Stimulated activated CD4-positive, alpha-beta T cell treated with anti-CD3 and anti-CD28 coated beads, Interleukin-2, amount 100 ng/mL, for 48 hours (primary cell): ENCODE measurements at regions not wholly inside any gene's neighbourhood (a gene's known extent, or its start where the extent isn't known, plus 50 kb on each side); places are given as distances from the start of the nearest gene placed in this dataset.
"Not testable (repeated sequence)": the region's sequence is repeated elsewhere in the genome, so short reads cannot be mapped to it uniquely, and the experiment has no call there.

Experiments
- DNase-seq, 2 donors: peaks; one replicate each; pipeline ENCODE4 v3.0.0-alpha.2; 2020

- no peak for DNase-seq
These were observed 77.0 kb downstream of the MRPL14 start for GRCh38 chr6:44049989-44050871.

DNA sequence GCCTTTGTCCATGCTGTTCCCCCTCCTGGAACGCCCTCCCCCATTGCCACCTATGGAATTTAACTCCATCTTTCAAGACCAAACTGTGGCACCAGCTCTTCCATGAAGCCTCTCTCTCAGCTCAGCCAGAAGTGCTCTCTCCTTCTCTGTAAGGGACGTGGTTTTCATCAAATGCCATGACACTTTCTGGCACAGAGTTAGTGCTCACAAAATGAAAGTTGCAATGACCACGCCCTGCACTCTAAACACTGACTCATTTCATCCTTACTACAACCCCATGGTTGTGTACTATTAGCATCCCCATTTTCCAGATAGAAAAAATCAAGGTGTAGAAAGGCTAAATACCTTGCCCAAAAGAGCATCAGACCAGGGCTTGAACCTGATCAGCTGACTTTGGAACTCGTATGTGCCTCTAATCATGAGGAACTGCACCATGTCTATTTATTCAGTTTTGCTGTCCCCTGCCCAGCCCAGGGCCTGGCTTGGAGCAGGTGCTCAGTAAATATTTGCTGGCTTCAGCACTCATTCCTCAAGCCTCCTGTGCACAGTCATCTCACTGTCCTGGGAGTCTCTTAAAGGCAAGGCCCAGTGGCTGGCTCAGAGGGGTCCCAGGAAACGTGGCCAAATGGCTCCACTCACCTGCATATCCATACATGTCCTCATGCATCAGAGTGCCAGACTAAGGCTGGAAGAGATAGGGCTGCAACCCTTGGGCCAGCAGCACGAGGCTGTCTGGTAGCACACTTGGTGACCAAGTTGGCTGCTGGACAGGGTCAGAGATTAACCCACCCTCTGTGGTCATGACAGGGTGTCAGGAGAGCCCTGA, 77.9 kb downstream of the MRPL14 start:
- no peak for DNase-seq

DNA sequence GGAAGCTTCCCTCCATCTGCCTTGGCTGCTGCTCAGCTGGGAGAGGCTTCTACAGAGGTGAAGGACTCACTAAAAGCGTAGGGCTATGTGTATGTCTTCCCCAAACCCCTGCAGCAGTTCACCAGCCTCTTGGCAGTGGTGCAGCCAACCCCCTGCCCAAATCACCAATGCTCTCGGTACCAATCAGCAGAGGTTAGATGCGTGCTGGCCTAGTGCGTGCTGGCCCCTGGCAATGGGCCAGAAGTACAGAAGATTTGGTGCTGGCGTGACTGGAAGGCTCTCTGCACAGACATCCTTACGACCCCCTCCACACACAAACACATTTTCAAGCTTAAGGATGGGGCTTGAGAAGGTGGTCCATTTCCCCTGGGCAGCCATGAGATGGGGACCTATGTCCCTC, 79.0 kb downstream of the MRPL14 start:
- DNase-seq, result no peak

- DNase-seq, result no peak
These were observed 79.5 kb downstream of the MRPL14 start for GRCh38 chr6:44047801-44048200.

- DNase-seq, result no peak
These were observed 80.1 kb downstream of the MRPL14 start for GRCh38 chr6:44047179-44047546.

GRCh38 chr6:44046516-44047178, 80.6 kb downstream of the MRPL14 start:
- DNase-seq, result no peak

DNA sequence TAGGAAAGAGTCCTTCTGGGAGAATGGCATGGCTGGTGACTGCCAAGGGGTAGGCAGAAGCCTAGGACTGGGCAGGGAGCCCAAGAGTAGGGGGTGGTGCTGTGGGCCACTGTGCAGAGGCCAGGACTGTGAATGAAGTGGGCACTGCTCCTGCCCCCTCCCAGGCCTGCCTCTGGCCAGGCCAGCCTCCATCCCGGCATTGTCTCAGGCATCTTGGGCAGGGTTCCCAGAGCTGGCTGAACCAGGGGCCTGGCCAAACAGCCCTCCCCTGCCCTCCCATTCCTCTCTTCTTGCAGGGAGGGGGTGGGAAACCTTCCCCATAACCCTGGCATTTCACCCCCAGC, 81.6 kb downstream of the MRPL14 start:
- no peak for DNase-seq

- no peak for DNase-seq
These were observed 82.1 kb downstream of the MRPL14 start for GRCh38 chr6:44044940-44045671.

DNA sequence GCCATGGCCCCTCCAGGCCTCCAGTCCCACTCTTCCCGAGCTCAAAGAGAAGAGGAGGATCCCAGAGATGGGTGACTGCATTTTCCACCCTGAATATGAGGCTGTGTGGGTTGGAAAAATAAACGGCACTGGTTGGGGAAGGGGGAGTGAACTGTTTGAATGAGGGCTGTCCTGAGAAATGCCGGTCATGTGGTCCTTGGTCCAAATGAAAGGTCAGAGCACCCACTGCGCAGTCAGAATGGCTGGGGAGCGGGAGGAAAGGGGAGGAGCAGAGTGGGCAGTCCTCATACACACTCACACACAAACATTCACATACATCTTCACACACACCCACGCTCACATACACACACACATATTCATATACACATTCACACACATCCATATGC, 83.1 kb downstream of the MRPL14 start:
- DNase-seq, result no peak

DNA sequence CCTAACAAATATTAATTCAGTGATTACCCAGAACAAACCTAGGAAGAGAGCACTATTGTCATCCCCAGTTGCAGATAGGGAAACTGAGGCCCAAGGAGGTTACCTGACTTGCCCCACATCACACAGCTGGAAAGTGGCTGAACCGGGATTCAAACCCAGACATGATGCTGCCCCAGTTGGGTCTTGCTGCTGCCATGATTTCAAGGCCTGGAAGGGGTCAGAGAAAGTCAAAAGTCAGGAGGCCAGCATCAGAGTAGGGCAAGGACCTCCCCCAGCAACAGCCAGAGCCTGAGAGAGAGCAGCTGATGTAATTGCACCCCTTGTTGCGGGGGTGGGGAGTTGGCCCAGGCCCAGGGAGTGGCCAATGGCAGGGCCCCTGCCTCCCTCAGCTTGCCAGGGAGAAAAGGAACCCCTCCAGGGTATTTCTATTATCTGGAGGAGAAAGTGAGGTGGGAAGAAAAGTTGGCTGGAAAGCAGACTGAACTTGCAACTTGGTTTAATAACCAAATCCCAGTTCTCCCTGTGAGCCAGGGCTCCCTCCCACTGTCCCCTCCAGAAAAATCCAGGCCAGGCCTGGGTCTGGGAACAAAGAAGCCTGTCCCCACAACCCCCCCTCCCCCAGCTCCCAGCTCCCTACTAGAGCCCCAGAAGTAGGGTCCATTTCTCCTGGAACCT, 83.6 kb downstream of the MRPL14 start:
- no peak for DNase-seq

- no peak for DNase-seq
These were observed 84.2 kb downstream of the MRPL14 start for GRCh38 chr6:44042989-44043478.

DNA sequence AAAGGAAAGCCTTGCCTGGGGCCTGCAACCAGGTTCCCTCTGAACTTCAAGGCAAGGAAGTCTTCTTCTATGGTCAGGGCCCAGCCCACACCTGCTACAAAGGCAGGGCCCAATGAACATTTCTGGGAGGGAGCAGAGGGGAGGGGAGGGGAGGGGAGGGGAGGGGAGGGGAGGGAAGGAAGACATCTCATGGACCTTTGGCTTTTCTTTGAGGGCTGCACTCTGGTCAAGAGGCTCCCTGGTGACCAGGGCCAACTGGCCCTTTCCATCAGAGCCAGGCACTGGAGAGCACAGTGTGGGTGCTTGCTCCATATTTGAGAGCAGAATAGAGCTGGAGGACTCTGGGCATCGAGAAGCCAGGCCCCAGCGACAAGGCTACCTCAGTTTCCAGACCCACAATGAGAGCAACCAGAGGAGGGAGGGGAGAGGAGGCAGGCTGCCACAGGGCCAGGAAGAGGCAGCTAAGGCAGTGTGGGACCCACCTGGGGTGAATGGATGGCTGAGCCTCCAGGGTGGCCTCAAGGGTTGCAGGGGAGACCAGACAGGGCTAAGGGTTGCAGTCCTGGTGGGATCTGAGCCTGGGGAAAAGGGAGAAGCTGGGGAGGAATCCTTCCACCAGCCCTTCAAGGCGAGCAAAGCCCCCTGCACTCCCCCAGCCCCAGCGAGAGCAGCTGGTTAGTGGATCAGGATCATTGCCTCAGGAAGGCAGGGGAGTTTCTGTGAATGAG, 84.8 kb downstream of the MRPL14 start:
- no peak for DNase-seq

- no peak for DNase-seq
These were observed 85.6 kb downstream of the MRPL14 start for GRCh38 chr6:44041461-44042260.

- DNase-seq, result no peak
These were observed 86.5 kb downstream of the MRPL14 start for GRCh38 chr6:44040786-44041185.

GRCh38 chr6:44039839-44040350, 87.4 kb downstream of the MRPL14 start:
- no peak for DNase-seq

DNA sequence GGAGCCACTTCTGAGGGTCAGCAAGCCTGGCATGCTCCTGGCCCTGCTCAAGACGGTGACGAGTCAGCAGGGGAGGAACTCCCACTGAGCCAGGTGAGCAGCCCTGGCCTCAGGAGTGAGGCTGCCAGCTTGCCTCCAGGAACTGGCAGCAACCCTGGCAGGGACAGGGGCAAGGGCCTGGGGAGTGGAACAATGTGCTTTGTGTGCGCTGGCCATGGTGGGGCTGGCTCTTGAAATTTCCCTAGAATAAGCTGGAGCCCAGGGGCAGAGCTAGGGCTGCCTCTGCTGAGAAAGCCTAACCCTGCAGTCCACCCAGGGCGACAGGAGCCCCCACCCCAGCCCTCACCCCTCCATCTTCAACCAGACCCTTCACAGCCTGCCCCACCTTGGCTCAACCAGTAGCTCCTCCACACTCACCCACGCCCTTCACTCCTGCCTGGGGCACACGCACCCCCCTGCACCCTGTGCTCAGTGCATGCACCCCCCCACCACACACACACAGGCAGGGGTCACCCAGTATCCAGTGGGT, 88.0 kb downstream of the MRPL14 start:
- DNase-seq, result no peak

- no peak for DNase-seq
These were observed 88.6 kb downstream of the MRPL14 start for GRCh38 chr6:44038543-44039065.

DNA sequence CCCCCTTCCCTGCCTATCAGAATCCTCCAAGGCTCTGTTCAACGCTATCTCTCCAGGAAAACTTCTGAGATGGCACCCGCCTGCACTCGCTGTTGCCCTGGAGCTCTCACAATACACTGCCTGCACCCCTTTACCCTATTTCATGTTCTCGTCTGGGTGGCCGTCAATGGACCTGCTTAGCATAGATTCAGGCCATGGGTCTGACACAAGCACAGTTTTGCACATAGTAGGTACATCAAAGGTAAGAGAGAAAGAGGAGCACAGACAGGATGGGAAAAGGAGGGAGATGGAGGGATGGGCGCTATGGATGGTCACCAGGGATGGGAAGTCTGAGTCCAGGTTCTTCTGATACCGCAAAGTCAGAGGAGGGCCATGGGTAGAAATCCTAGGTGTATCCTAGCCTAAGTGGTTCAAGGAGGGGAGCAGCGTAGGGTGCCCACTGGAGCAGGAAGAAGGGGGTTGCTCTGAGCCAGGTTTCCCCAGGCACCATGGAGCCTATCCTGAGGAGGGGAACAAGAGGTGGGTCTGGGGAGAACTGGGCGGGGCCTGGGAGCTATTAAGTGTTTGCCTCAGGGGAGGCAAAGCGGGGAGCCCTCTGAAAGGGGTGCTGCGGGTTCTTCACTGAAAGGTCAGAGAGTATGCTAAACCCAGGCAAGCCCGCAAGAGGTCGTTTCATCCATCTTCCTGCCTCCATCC, 89.3 kb downstream of the MRPL14 start:
- no peak for DNase-seq

GRCh38 chr6:44037276-44037675, 90.0 kb downstream of the MRPL14 start:
- DNase-seq, result not testable (repeated sequence)
